ENCODE measurements at regions not wholly inside any gene's neighbourhood (a gene's known extent, or its start where the extent isn't known, plus 50 kb on each side); places are given as distances from the start of the nearest gene placed in this dataset.

- no peak for TF ChIP-seq CTCF (IDR thresholded peaks at IDR 0.05; ENCODE audit: insufficient read depth, low read length)
- H3K4me3 ChIP-seq (ENCODE audit: low read depth, low read length): no peak overlapping the region
- no peak for DNase-seq (ENCODE audit: low read depth)
Observed at GRCh38 chr19:32174386-32175113, 170.9 kb upstream of the ZNF507 start.

- DNase-seq (ENCODE audit: low read depth): no peak
- no peak overlapping the region for H3K4me3 ChIP-seq (ENCODE audit: low read depth, low read length)
- TF ChIP-seq CTCF (IDR thresholded peaks at IDR 0.05; ENCODE audit: insufficient read depth, low read length): no peak
Observed at GRCh38 chr19:32176591-32176990, 168.8 kb upstream of the ZNF507 start.

- TF ChIP-seq CTCF (IDR thresholded peaks at IDR 0.05; ENCODE audit: insufficient read depth, low read length): no peak
- no peak for DNase-seq (ENCODE audit: low read depth)
- H3K4me3 ChIP-seq (ENCODE audit: low read depth, low read length): no peak overlapping the region
Observed at GRCh38 chr19:32177686-32178085, 167.7 kb upstream of the ZNF507 start.

GRCh38 chr19:32178401-32178800, 167.0 kb upstream of the ZNF507 start:
- H3K4me3 ChIP-seq (ENCODE audit: low read depth, low read length): no peak overlapping the region
- TF ChIP-seq CTCF (IDR thresholded peaks at IDR 0.05; ENCODE audit: insufficient read depth, low read length): no peak
- no peak for DNase-seq (ENCODE audit: low read depth)

GRCh38 chr19:32178956-32179355, 166.5 kb upstream of the ZNF507 start:
- DNase-seq (ENCODE audit: low read depth): no peak
- TF ChIP-seq CTCF (IDR thresholded peaks at IDR 0.05; ENCODE audit: insufficient read depth, low read length): no peak
- no peak overlapping the region for H3K4me3 ChIP-seq (ENCODE audit: low read depth, low read length)

GRCh38 chr19:32181216-32181920, 164.0 kb upstream of the ZNF507 start:
- H3K4me3 ChIP-seq (ENCODE audit: low read depth, low read length): no peak overlapping the region
- no peak for DNase-seq (ENCODE audit: low read depth)
- TF ChIP-seq CTCF (IDR thresholded peaks at IDR 0.05; ENCODE audit: insufficient read depth, low read length): no peak
